Activated T-cell treated with anti-CD3 and anti-CD28 coated beads for 1 hour (primary cell): ENCODE measurements at regions not wholly inside any gene's neighbourhood (a gene's known extent, or its start where the extent isn't known, plus 50 kb on each side); places are given as distances from the start of the nearest gene placed in this dataset.

Source experiments
- DNase-seq: peaks from one replicate; pipeline ENCODE4 v3.0.0-alpha.2; 2020; ENCODE audit warnings: low read depth

- no peak for DNase-seq
Observed at GRCh38 chr5:96026406-96027041, 64.9 kb upstream of the ELL2 start.

- DNase-seq = no peak
Observed at GRCh38 chr5:96024683-96025475, 63.2 kb upstream of the ELL2 start.

- DNase-seq = no peak
Observed at GRCh38 chr5:96023518-96023917, 61.9 kb upstream of the ELL2 start.

GRCh38 chr5:96022971-96023370 lies 61.3 kb upstream of the ELL2 start:
- no peak for DNase-seq

GRCh38 chr5:96017951-96018350 lies 56.3 kb upstream of the ELL2 start:
- DNase-seq = no peak

GRCh38 chr5:96016216-96016615 lies 54.6 kb upstream of the ELL2 start:
- no peak for DNase-seq

- no peak for DNase-seq
Observed at GRCh38 chr5:96015709-96016108, 54.1 kb upstream of the ELL2 start.

GRCh38 chr5:96014395-96014794 lies 52.7 kb upstream of the ELL2 start:
- no peak for DNase-seq

GRCh38 chr5:96013254-96013653 lies 51.6 kb upstream of the ELL2 start:
- DNase-seq = no peak

- DNase-seq = no peak
Observed at GRCh38 chr5:96012399-96012798, 50.7 kb upstream of the ELL2 start.
